ENCODE measurements at regions not wholly inside any gene's neighbourhood (a gene's known extent, or its start where the extent isn't known, plus 50 kb on each side); places are given as distances from the start of the nearest gene placed in this dataset.

- TF ChIP-seq POLR2A (IDR thresholded peaks at IDR 0.05) = no peak
- TF ChIP-seq, protein P1, sequence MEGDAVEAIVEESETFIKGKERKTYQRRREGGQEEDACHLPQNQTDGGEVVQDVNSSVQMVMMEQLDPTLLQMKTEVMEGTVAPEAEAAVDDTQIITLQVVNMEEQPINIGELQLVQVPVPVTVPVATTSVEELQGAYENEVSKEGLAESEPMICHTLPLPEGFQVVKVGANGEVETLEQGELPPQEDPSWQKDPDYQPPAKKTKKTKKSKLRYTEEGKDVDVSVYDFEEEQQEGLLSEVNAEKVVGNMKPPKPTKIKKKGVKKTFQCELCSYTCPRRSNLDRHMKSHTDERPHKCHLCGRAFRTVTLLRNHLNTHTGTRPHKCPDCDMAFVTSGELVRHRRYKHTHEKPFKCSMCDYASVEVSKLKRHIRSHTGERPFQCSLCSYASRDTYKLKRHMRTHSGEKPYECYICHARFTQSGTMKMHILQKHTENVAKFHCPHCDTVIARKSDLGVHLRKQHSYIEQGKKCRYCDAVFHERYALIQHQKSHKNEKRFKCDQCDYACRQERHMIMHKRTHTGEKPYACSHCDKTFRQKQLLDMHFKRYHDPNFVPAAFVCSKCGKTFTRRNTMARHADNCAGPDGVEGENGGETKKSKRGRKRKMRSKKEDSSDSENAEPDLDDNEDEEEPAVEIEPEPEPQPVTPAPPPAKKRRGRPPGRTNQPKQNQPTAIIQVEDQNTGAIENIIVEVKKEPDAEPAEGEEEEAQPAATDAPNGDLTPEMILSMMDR (IDR thresholded peaks at IDR 0.05) = no peak
These were observed 137.6 kb upstream of the SVIL start for GRCh38 chr10:29772403-29772802.
